Fibroblast of mammary gland (primary cell): ENCODE measurements at regions not wholly inside any gene's neighbourhood (a gene's known extent, or its start where the extent isn't known, plus 50 kb on each side); places are given as distances from the start of the nearest gene placed in this dataset.
"Not testable (repeated sequence)": the region's sequence is repeated elsewhere in the genome, so short reads cannot be mapped to it uniquely, and the experiment has no call there.

Experiments used
- DNase-seq: peaks from one replicate; pipeline ENCODE4 v3.0.0-alpha.2; 2010; ENCODE audit warnings: low read depth
- H3K4me3 ChIP-seq: 2 replicates; pipeline ENCODE4 v1.5.1; 2011; ENCODE audit warnings: low read depth, mild to moderate bottlenecking, low read length, moderate library complexity; ENCODE audit not compliant: control insufficient read depth
- CTCF ChIP-seq: conservative IDR thresholded peaks from 2 replicates; pipeline ENCODE4 v1.5.1; 2011; ENCODE audit warnings: low read depth, low read length, inconsistent platforms; ENCODE audit not compliant: control insufficient read depth, insufficient read depth

GRCh38 chr20:47897461-47897860, 112.2 kb upstream of the SULF2 start:
- TF ChIP-seq CTCF = no peak
- H3K4me3 ChIP-seq = no peak overlapping the region
- no peak for DNase-seq

GRCh38 chr20:47892681-47893080, 107.4 kb upstream of the SULF2 start:
- DNase-seq, H3K4me3 ChIP-seq: not testable (repeated sequence)

GRCh38 chr20:47890708-47891107, 105.4 kb upstream of the SULF2 start:
- H3K4me3 ChIP-seq, DNase-seq: not testable (repeated sequence)

- not testable (repeated sequence) for DNase-seq
Observed at GRCh38 chr20:47889751-47890150, 104.5 kb upstream of the SULF2 start.

GRCh38 chr20:47888351-47888750, 103.1 kb upstream of the SULF2 start:
- TF ChIP-seq CTCF = no peak
- no peak for DNase-seq
- H3K4me3 ChIP-seq = no peak overlapping the region

More at GRCh38 chr20:47889751-47890150, 104.5 kb upstream of the SULF2 start:
- H3K4me3 ChIP-seq = not testable (repeated sequence)

GRCh38 chr20:47887477-47888080, 102.3 kb upstream of the SULF2 start:
- no peak overlapping the region for H3K4me3 ChIP-seq
- no peak for TF ChIP-seq CTCF
- DNase-seq = no peak

- H3K4me3 ChIP-seq = no peak overlapping the region
- no peak for DNase-seq
- no peak for TF ChIP-seq CTCF
Observed at GRCh38 chr20:47887064-47887463, 101.8 kb upstream of the SULF2 start.

- no peak for TF ChIP-seq CTCF
- no peak for DNase-seq
- H3K4me3 ChIP-seq = no peak overlapping the region
Observed at GRCh38 chr20:47886454-47887041, 101.3 kb upstream of the SULF2 start.
